ENCODE measurements at regions not wholly inside any gene's neighbourhood (a gene's known extent, or its start where the extent isn't known, plus 50 kb on each side); places are given as distances from the start of the nearest gene placed in this dataset.

DNA sequence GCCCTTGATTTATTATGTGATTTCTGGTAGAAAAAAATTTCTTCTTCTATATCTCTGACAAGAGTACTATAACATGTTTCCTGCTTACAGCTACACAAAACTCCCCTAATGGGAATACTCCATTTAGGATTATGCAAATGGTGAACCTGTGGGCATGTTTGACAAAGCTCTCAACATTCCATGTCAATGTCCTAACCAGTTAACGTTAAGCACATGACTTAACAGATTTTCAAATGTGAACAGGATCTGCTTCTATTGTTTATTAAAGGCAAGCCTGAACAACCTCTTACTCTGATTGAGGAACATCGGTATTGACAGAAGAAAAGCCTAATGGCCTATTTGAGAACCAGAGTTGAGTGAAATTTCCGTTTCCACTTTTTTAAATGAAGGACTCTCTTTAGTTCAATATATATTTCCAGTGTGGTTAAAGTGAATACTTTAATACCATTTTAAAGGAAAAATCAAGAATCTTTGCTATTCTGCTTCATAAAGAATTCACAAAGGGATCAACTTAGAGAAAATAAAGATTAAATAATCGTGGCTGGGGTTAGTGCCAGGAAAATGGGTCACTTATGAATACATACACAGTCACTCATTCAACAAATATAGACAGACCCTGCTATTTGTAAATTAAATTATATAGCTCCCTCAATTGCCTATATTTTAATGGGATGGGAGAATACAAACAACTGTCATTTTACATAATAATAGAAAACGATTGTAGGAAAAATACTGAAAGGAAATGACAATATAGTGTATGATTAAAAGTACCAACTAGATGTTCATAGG, 300.3 kb upstream of the CBLB start:
- no peak overlapping the region for H3K4me3 ChIP-seq (ENCODE audit: low read depth, poor library complexity, severe bottlenecking)
- TF ChIP-seq, protein P1, sequence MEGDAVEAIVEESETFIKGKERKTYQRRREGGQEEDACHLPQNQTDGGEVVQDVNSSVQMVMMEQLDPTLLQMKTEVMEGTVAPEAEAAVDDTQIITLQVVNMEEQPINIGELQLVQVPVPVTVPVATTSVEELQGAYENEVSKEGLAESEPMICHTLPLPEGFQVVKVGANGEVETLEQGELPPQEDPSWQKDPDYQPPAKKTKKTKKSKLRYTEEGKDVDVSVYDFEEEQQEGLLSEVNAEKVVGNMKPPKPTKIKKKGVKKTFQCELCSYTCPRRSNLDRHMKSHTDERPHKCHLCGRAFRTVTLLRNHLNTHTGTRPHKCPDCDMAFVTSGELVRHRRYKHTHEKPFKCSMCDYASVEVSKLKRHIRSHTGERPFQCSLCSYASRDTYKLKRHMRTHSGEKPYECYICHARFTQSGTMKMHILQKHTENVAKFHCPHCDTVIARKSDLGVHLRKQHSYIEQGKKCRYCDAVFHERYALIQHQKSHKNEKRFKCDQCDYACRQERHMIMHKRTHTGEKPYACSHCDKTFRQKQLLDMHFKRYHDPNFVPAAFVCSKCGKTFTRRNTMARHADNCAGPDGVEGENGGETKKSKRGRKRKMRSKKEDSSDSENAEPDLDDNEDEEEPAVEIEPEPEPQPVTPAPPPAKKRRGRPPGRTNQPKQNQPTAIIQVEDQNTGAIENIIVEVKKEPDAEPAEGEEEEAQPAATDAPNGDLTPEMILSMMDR (IDR thresholded peaks at IDR 0.05) = no peak
- TF ChIP-seq POLR2A (IDR thresholded peaks at IDR 0.05) = no peak
- intact Hi-C loops (cut with DNase I; ENCODE audit: low total_unique reads) = no loop called here
- no peak for DNase-seq (ENCODE audit: low spot score in 2 of 2)
- WGBS, 2 donors = 59% methylated on average over 5 of the region's 5 CpGs

DNA sequence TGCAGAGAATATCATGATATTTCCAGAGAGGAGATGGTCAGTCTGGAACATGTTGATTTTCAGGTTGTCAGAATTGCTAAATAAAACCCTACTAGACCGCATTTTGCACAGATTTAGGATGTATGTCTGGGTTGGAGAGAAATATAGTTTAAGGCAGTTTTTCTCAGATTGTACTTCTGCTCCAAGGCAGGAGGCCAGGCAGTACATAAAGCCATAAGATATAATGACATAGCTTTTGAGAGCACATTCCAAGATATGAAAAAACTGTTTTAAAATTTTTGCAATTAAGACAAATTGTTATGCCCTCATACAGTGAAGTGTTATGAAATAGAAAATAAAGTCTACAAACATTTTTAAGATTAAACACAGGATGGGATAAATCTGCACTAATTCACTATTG, 301.8 kb upstream of the CBLB start:
- H3K4me3 ChIP-seq (ENCODE audit: low read depth, poor library complexity, severe bottlenecking) = no peak overlapping the region
- WGBS, 2 donors = 95 to 97% methylated on average over 1 of the region's 1 CpG
- no peak for DNase-seq (ENCODE audit: low spot score in 2 of 2)
- no peak for TF ChIP-seq POLR2A (IDR thresholded peaks at IDR 0.05)
- TF ChIP-seq, protein P1 (IDR thresholded peaks at IDR 0.05) = no peak
- intact Hi-C loops (cut with DNase I; ENCODE audit: low total_unique reads) = no loop called here

DNA sequence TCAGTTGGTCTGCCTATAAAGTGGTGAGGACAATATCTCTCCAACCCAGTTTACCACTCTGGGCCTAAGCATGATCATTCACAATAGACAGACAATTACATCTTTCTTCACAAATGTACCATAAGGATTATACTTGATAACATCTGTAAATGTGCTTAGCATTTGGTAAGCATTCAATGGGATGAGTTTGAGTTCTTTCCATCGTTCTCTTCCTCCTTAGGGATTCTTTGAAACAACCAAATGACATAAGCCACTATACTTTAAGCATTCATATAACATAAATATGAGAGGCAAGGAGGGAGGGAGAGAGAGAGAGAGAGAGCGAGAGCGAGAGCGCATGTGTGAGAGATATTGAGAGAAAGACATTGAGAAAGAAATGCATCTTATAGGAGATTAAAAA, 303.3 kb upstream of the CBLB start:
- intact Hi-C loops (cut with DNase I; ENCODE audit: low total_unique reads) = no loop called here
- DNase-seq (ENCODE audit: low spot score in 2 of 2) = no peak
- H3K4me3 ChIP-seq (ENCODE audit: low read depth, poor library complexity, severe bottlenecking) = no peak overlapping the region
- no peak for TF ChIP-seq POLR2A (IDR thresholded peaks at IDR 0.05)
- TF ChIP-seq, protein P1 (IDR thresholded peaks at IDR 0.05) = no peak
- 76 to 78% methylated on average over 4 of the region's 4 CpGs for WGBS, 2 donors

DNA sequence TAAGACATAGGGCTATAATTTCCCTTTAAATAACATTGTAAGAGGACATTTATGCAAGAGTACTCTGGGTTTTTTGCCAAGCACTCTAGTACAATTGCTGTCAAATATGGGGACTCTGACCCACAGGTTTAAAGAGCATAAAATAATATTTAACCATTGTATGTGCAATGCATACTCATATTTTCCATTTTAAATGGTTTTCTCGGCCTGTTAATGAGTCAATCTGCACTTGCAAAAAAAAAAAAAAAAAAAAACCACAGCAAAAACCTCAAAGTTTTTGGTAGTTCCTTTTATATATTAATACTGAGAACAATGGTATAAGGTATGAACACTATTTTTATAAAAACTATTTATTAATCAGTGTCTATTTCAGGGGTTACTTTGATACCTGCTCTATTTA, 304.0 kb upstream of the CBLB start:
- DNase-seq (ENCODE audit: low spot score in 2 of 2) = no peak
- 66 to 73% methylated on average over 1 of the region's 1 CpG for WGBS, 2 donors
- intact Hi-C loops (cut with DNase I; ENCODE audit: low total_unique reads) = no loop called here
- H3K4me3 ChIP-seq (ENCODE audit: low read depth, poor library complexity, severe bottlenecking) = no peak overlapping the region
- TF ChIP-seq, protein P1 (IDR thresholded peaks at IDR 0.05) = no peak
- no peak for TF ChIP-seq POLR2A (IDR thresholded peaks at IDR 0.05)

DNA sequence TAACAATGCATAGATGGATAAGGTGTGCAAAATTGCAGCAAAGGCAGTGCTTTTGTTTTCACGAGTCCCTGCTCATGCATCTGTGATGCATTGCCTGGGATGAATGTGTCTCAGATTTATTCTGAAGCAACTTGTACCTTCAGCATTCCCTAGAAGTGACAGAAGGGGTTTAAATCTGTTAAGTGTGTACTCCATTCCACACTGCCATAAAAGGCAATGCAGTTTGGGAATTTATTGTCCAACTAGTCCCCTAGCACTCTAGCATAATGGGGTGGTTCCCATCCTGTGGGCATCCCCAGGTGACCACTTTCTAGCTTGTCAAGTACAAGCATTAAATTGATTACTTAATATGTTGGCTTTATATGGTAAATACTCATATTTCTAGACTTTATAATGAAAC, 306.5 kb upstream of the CBLB start:
- WGBS, 2 donors = 63 to 79% methylated on average over 1 of the region's 1 CpG
- H3K4me3 ChIP-seq (ENCODE audit: low read depth, poor library complexity, severe bottlenecking) = no peak overlapping the region
- TF ChIP-seq POLR2A (IDR thresholded peaks at IDR 0.05) = no peak
- TF ChIP-seq, protein P1 (IDR thresholded peaks at IDR 0.05) = no peak
- intact Hi-C loops (cut with DNase I; ENCODE audit: low total_unique reads) = no loop called here
- DNase-seq (ENCODE audit: low spot score in 2 of 2) = no peak

DNA sequence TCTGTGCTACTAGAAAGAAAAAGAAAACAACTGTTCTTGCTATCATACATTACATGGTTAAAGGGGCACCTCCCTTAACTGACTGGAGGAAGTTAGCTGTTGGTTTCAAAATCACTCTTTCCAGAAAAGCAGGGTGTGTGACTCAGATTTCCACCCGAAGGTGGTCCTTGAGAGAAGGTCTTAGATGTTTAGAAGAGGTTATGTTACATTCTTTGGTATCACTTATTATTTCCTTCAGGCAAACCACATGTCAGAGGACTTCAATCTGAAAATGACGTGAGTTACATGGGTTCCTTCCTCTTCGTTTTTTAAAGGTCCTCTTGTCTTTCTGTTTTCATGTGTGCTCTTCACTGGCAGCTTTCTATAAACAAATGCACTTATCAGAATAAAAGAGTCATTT, 307.9 kb upstream of the CBLB start:
- no peak for DNase-seq (ENCODE audit: low spot score in 2 of 2)
- H3K4me3 ChIP-seq (ENCODE audit: low read depth, poor library complexity, severe bottlenecking) = no peak overlapping the region
- intact Hi-C loops (cut with DNase I; ENCODE audit: low total_unique reads) = no loop called here
- no peak for TF ChIP-seq POLR2A (IDR thresholded peaks at IDR 0.05)
- TF ChIP-seq, protein P1 (IDR thresholded peaks at IDR 0.05) = no peak
- 25 to 27% methylated on average over 3 of the region's 3 CpGs for WGBS, 2 donors
